Glutamatergic neuron (in vitro differentiated cells): ENCODE measurements at regions not wholly inside any gene's neighbourhood (a gene's known extent, or its start where the extent isn't known, plus 50 kb on each side); places are given as distances from the start of the nearest gene placed in this dataset.

ENCODE experiments used
- DNase-seq: peaks from one replicate; pipeline ENCODE4 v3.0.0; 2022
- H3K27ac Mint-ChIP-seq: one replicate; pipeline ENCODE4 v1.8.0; 2020; ENCODE audit warnings: mild to moderate bottlenecking, mixed read lengths, inconsistent platforms; ENCODE audit not compliant: unreplicated experiment
- H3K27me3 Mint-ChIP-seq: one replicate; pipeline ENCODE4 v1.8.0; 2020; ENCODE audit warnings: mild to moderate bottlenecking, moderate library complexity, mixed read lengths, inconsistent platforms; ENCODE audit not compliant: unreplicated experiment
- H3K36me3 Mint-ChIP-seq: one replicate; pipeline ENCODE4 v1.8.0; 2020; ENCODE audit warnings: mild to moderate bottlenecking, mixed read lengths, inconsistent platforms; ENCODE audit not compliant: unreplicated experiment
- H3K4me1 Mint-ChIP-seq: one replicate; pipeline ENCODE4 v1.8.0; 2020; ENCODE audit warnings: mild to moderate bottlenecking, low read depth, mixed read lengths, inconsistent platforms; ENCODE audit not compliant: unreplicated experiment
- H3K4me3 Mint-ChIP-seq: one replicate; pipeline ENCODE4 v1.8.0; 2020; ENCODE audit warnings: mild to moderate bottlenecking, mixed read lengths, inconsistent platforms; ENCODE audit not compliant: unreplicated experiment
- H3K9me3 Mint-ChIP-seq: one replicate; pipeline ENCODE4 v1.8.0; 2020; ENCODE audit warnings: mild to moderate bottlenecking, moderate library complexity, mixed read lengths, inconsistent platforms; ENCODE audit not compliant: unreplicated experiment
- CTCF ChIP-seq: fragments of 200-600 bp; sonication (generic); IDR thresholded peaks from one replicate; pipeline ENCODE4 v1.5.0; 2021; ENCODE audit not compliant: partially characterized antibody, unreplicated experiment

- peak overlapping the region; percentile 17 for H3K27ac Mint-ChIP-seq
- DNase-seq: no peak
- no peak for TF ChIP-seq CTCF
- H3K4me1 Mint-ChIP-seq: peaks cover 3% of the 10 kb centered on the region
- peaks cover 4% of the 10 kb centered on the region for H3K27me3 Mint-ChIP-seq
- H3K4me3 Mint-ChIP-seq: no peak overlapping the region
- H3K36me3 Mint-ChIP-seq: no peaks in the 10 kb centered on the region
- peaks cover 1% of the 10 kb centered on the region for H3K9me3 Mint-ChIP-seq
Observed at GRCh38 chr20:50343125-50343489, 152.5 kb downstream of the CEBPB start.

- peaks cover 4% of the 10 kb centered on the region for H3K27me3 Mint-ChIP-seq
- H3K27ac Mint-ChIP-seq: peak overlapping the region; percentile 17
- H3K36me3 Mint-ChIP-seq: no peaks in the 10 kb centered on the region
- no peak overlapping the region for H3K4me3 Mint-ChIP-seq
- no peak for DNase-seq
- peaks cover 4% of the 10 kb centered on the region for H3K4me1 Mint-ChIP-seq
- peaks cover 1% of the 10 kb centered on the region for H3K9me3 Mint-ChIP-seq
- no peak for TF ChIP-seq CTCF
Observed at GRCh38 chr20:50343490-50344179, 153.0 kb downstream of the CEBPB start.

GRCh38 chr20:50344232-50345071 is 153.8 kb downstream of the CEBPB start:
- TF ChIP-seq CTCF: no peak
- Mint-ChIP-seq H3K4me3 (no peak overlapping the region), H3K36me3 (no peaks in the 10 kb centered on the region), H3K27ac (no peak overlapping the region), H3K9me3 (peaks cover 1% of the 10 kb centered on the region), H3K27me3 (peaks cover 4% of the 10 kb centered on the region), H3K4me1 (peaks cover 4% of the 10 kb centered on the region)
- no peak for DNase-seq

- H3K4me3 Mint-ChIP-seq: no peak overlapping the region
- peaks cover 4% of the 10 kb centered on the region for H3K27me3 Mint-ChIP-seq
- DNase-seq: no peak
- no peaks in the 10 kb centered on the region for H3K36me3 Mint-ChIP-seq
- H3K4me1 Mint-ChIP-seq: peaks cover 4% of the 10 kb centered on the region
- H3K27ac Mint-ChIP-seq: no peak overlapping the region
- TF ChIP-seq CTCF: no peak
- H3K9me3 Mint-ChIP-seq: peaks cover 1% of the 10 kb centered on the region
Observed at GRCh38 chr20:50345712-50346373, 155.2 kb downstream of the CEBPB start.
